ENCODE measurements at regions not wholly inside any gene's neighbourhood (a gene's known extent, or its start where the extent isn't known, plus 50 kb on each side); places are given as distances from the start of the nearest gene placed in this dataset.

DNA sequence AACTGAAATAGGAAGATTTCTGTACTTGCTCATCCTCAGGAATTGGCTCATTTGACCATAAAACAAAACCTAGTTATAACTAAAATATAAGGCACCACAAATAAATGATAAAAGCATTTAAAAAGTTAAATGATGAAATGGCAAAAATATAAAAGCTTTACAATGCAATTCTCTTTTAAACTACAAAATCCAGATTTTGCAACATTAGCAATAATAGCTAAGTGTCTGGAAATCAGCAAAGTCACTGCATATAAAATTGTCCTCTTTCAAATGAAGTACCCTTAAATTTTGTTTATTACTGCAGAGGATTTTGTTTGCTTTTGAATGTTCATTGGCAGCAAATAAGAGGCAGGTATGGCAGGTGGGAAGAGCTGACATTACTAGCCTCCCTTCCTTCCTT is 270.4 kb upstream of the RSPO3 start:
- TF ChIP-seq, protein P1, sequence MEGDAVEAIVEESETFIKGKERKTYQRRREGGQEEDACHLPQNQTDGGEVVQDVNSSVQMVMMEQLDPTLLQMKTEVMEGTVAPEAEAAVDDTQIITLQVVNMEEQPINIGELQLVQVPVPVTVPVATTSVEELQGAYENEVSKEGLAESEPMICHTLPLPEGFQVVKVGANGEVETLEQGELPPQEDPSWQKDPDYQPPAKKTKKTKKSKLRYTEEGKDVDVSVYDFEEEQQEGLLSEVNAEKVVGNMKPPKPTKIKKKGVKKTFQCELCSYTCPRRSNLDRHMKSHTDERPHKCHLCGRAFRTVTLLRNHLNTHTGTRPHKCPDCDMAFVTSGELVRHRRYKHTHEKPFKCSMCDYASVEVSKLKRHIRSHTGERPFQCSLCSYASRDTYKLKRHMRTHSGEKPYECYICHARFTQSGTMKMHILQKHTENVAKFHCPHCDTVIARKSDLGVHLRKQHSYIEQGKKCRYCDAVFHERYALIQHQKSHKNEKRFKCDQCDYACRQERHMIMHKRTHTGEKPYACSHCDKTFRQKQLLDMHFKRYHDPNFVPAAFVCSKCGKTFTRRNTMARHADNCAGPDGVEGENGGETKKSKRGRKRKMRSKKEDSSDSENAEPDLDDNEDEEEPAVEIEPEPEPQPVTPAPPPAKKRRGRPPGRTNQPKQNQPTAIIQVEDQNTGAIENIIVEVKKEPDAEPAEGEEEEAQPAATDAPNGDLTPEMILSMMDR (IDR thresholded peaks at IDR 0.05; ENCODE audit: low read depth, low read length, poor library complexity, severe bottlenecking), result no peak
- TF ChIP-seq EZH2phosphoT487 (IDR thresholded peaks at IDR 0.05; ENCODE audit: borderline replicate concordance, low read length), result no peak
